HEK293 (cell line): ENCODE measurements at regions not wholly inside any gene's neighbourhood (a gene's known extent, or its start where the extent isn't known, plus 50 kb on each side); places are given as distances from the start of the nearest gene placed in this dataset.

Source experiments
- CTCF ChIA-PET: fragments of 350-600 bp; formaldehyde crosslinking; extraction: SDS; loops from one replicate; lab custom pipeline; 2021; ENCODE audit warnings: antibody characterized with exemption; lab: Yijun Ruan, JAX
- POLR2A ChIA-PET: fragments of 300-600 bp; formaldehyde crosslinking; extraction: SDS; loops from one replicate; lab custom pipeline; 2020; ENCODE audit warnings: antibody characterized with exemption, inconsistent platforms; lab: Yijun Ruan, JAX
- H3K27ac ChIP-seq: fragments of 200-500 bp; sonication (Bioruptor generic); 2 replicates; pipeline ENCODE4 v1.5.1; 2014; ENCODE audit warnings: low read depth, low read length, control low read depth, inconsistent platforms; ENCODE audit errors: extremely low read depth
- H3K36me3 ChIP-seq, 2 experiments: fragments of 200-500 bp in 1 of 2; sonication (Bioruptor generic) in 1 of 2; 1 replicate in 1 of 2; 2 replicates in 1 of 2; pipeline ENCODE4 v1.5.1; 2014 to 2017; ENCODE audit warnings: inconsistent platforms in 2 of 2, low read length in 2 of 2; ENCODE audit not compliant: control insufficient read depth in 2 of 2, insufficient read depth in 1 of 2
- H3K4me1 ChIP-seq: fragments of 200-500 bp; sonication (Bioruptor generic); 2 replicates; pipeline ENCODE4 v1.5.1; 2014; ENCODE audit warnings: mild to moderate bottlenecking, low read length, inconsistent platforms; ENCODE audit not compliant: control insufficient read depth, insufficient read depth
- H3K4me3 ChIP-seq: 2 replicates; pipeline ENCODE4 v1.5.1; 2011; ENCODE audit warnings: low read depth, mild to moderate bottlenecking, control low read depth, low read length, moderate library complexity
- H3K9me3 ChIP-seq: fragments of 200-500 bp; sonication (Bioruptor generic); 2 replicates; pipeline ENCODE4 v1.5.1; 2014; ENCODE audit warnings: low read depth, low read length, inconsistent platforms; ENCODE audit not compliant: control insufficient read depth, insufficient read depth
- PRDM6 ChIP-seq: fragments of 450-650 bp; formaldehyde crosslinking; IDR thresholded peaks from 2 replicates; pipeline ENCODE4 v1.5.1; 2017; ENCODE audit warnings: missing biosample characterization, missing genetic modification characterization
- ZBTB20 ChIP-seq: fragments of 450-650 bp; formaldehyde crosslinking; IDR thresholded peaks from 2 replicates; pipeline ENCODE4 v1.5.1; 2016; ENCODE audit warnings: missing biosample characterization, missing genetic modification characterization
- ZBTB26 ChIP-seq: fragments of 450-650 bp; formaldehyde crosslinking; optimal IDR thresholded peaks from 2 replicates; pipeline ENCODE3; 2016; ENCODE audit warnings: missing biosample characterization, mild to moderate bottlenecking, missing genetic modification characterization
- ZNF133 ChIP-seq: fragments of 450-650 bp; formaldehyde crosslinking; IDR thresholded peaks from 2 replicates; pipeline ENCODE4 v1.5.1; 2016; ENCODE audit warnings: missing biosample characterization, missing genetic modification characterization
- ZNF202 ChIP-seq: fragments of 450-650 bp; formaldehyde crosslinking; IDR thresholded peaks from 2 replicates; pipeline ENCODE4 v1.5.1; 2016; ENCODE audit warnings: missing biosample characterization, missing genetic modification characterization, borderline replicate concordance
- ZNF239 ChIP-seq: fragments of 450-650 bp; formaldehyde crosslinking; IDR thresholded peaks from 2 replicates; pipeline ENCODE4 v1.5.1; 2016; ENCODE audit warnings: missing biosample characterization, missing genetic modification characterization
- ZNF398 ChIP-seq: fragments of 450-650 bp; formaldehyde crosslinking; IDR thresholded peaks from 2 replicates; pipeline ENCODE4 v1.5.1; 2017; ENCODE audit warnings: missing biosample characterization, missing genetic modification characterization
- ZNF529 ChIP-seq: fragments of 450-650 bp; formaldehyde crosslinking; IDR thresholded peaks from 2 replicates; pipeline ENCODE4 v1.5.1; 2017; ENCODE audit warnings: missing genetic modification characterization, missing biosample characterization; ENCODE audit not compliant: insufficient replicate concordance
- ZNF549 ChIP-seq: fragments of 450-650 bp; IDR thresholded peaks from 2 replicates; pipeline ENCODE4 v1.5.1; 2018; ENCODE audit warnings: missing biosample characterization, missing genetic modification characterization, mild to moderate bottlenecking, inconsistent platforms, moderate library complexity
- ZNF776 ChIP-seq: fragments of 450-650 bp; formaldehyde crosslinking; IDR thresholded peaks from 2 replicates; pipeline ENCODE4 v1.5.0; 2017; ENCODE audit warnings: missing biosample characterization, missing genetic modification characterization, borderline replicate concordance
- ZNF843 ChIP-seq: fragments of 450-650 bp; formaldehyde crosslinking; IDR thresholded peaks from 2 replicates; pipeline ENCODE4 v1.5.1; 2016; ENCODE audit warnings: missing biosample characterization, missing genetic modification characterization
- ZSCAN4 ChIP-seq: fragments of 450-650 bp; formaldehyde crosslinking; IDR thresholded peaks from 2 replicates; pipeline ENCODE4 v1.5.1; 2017; ENCODE audit warnings: missing biosample characterization, missing genetic modification characterization

GRCh38 chr21:43262427-43262826, 93.6 kb downstream of the CRYAA start:
- H3K4me3 ChIP-seq, result no peak overlapping the region
- CTCF ChIA-PET, result interaction anchor here (0.7 kb wide), 1 partner anchor 59 kb away, joined by 3 read pairs; no protein-coding TSS in a partner anchor
- POLR2A ChIA-PET, result no interaction called here

More at GRCh38 chr21:43262427-43262826, 93.6 kb downstream of the CRYAA start:
- Histone ChIP-seq H3K36me3 (no peaks in the 10 kb centered on the region), H3K27ac (no peak overlapping the region), H3K9me3 (no peaks in the 10 kb centered on the region), H3K4me1 (no peaks in the 10 kb centered on the region)
- TF ChIP-seq ZNF776 (tag by site-specific recombination) (no peak), ZNF398 (no peak), PRDM6 (tag by site-specific recombination) (no peak), ZNF549 (tag by site-specific recombination) (no peak), ZNF529 (tag by site-specific recombination) (no peak), ZNF843 (no peak), ZBTB26 (tag by site-specific recombination) (no peak), ZBTB20 (tag by site-specific recombination) (no peak), ZSCAN4 (tag by site-specific recombination) (no peak), ZNF133 (tag by site-specific recombination) (no peak), ZNF202 (no peak), ZNF239 (tag by site-specific recombination) (no peak)
